ENCODE measurements at regions not wholly inside any gene's neighbourhood (a gene's known extent, or its start where the extent isn't known, plus 50 kb on each side); places are given as distances from the start of the nearest gene placed in this dataset.

DNA sequence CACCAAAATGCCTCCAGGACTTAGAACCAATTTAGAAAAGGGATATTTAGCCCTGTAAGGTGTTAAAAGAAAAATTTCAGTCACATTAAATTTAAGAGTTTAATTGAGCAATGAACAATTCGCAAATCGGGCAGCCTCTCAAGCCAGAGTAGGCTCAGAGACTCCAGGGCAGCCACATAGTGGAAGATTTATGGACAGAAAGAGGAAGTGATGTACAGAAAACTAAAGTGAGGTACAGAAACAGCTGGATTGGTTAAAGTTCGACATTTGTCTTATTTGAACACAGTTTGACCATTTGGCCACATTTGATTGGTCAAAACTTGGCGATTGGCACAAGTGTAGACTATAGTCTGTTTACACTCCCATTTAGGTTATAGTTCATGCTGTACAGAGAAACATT is 525.9 kb upstream of the ZNF608 start:
- H4K20me1 ChIP-seq (ENCODE audit: insufficient read depth, low read depth, low read length) = no peaks in the 10 kb centered on the region
- H3K9ac ChIP-seq (ENCODE audit: low read length) = no peak overlapping the region
- 0 out of 2 replicates have a peak, but pooled peaks cover 3% of the 10 kb centered on the region for H3K9me2 ChIP-seq (replicated peaks; ENCODE audit: insufficient read depth, low read length)
- H3K4me2 ChIP-seq (ENCODE audit: low read depth, low read length, poor library complexity, severe bottlenecking) = no peak overlapping the region
- no peak overlapping the region for H2AFZ ChIP-seq (ENCODE audit: low read length)
- H3K79me2 ChIP-seq (ENCODE audit: low read length) = no peaks in the 10 kb centered on the region
- no peak overlapping the region for H3K4me3 ChIP-seq (ENCODE audit: low read length)
- no peak overlapping the region for H3K27ac ChIP-seq (ENCODE audit: low read length)
- no peaks in the 10 kb centered on the region for H3K9me3 ChIP-seq (ENCODE audit: low read length)
- no peaks in the 10 kb centered on the region for H3K27me3 ChIP-seq (ENCODE audit: low read length)
- H3K4me1 ChIP-seq (ENCODE audit: low read length) = no peaks in the 10 kb centered on the region
- no peaks in the 10 kb centered on the region for H3K36me3 ChIP-seq (ENCODE audit: insufficient read depth, low read length)
- no peak for DNase-seq

GRCh38 chr5:125274211-125274610 is 527.8 kb upstream of the ZNF608 start:
- Histone ChIP-seq H4K20me1 (ENCODE audit: insufficient read depth, low read depth, low read length) (no peaks in the 10 kb centered on the region), H3K36me3 (ENCODE audit: insufficient read depth, low read length) (no peaks in the 10 kb centered on the region), H3K9me3 (ENCODE audit: low read length) (no peaks in the 10 kb centered on the region), H3K27me3 (ENCODE audit: low read length) (no peaks in the 10 kb centered on the region), H2AFZ (ENCODE audit: low read length) (no peak overlapping the region), H3K4me3 (ENCODE audit: low read length) (no peak overlapping the region), H3K9ac (ENCODE audit: low read length) (no peak overlapping the region), H3K4me1 (ENCODE audit: low read length) (no peaks in the 10 kb centered on the region), H3K27ac (ENCODE audit: low read length) (no peak overlapping the region), H3K4me2 (ENCODE audit: low read depth, low read length, poor library complexity, severe bottlenecking) (no peak overlapping the region), H3K9me2 (replicated peaks; ENCODE audit: insufficient read depth, low read length) (0 out of 2 replicates have a peak, but pooled peaks cover 3% of the 10 kb centered on the region), H3K79me2 (ENCODE audit: low read length) (no peaks in the 10 kb centered on the region)
- DNase-seq = no peak

DNA sequence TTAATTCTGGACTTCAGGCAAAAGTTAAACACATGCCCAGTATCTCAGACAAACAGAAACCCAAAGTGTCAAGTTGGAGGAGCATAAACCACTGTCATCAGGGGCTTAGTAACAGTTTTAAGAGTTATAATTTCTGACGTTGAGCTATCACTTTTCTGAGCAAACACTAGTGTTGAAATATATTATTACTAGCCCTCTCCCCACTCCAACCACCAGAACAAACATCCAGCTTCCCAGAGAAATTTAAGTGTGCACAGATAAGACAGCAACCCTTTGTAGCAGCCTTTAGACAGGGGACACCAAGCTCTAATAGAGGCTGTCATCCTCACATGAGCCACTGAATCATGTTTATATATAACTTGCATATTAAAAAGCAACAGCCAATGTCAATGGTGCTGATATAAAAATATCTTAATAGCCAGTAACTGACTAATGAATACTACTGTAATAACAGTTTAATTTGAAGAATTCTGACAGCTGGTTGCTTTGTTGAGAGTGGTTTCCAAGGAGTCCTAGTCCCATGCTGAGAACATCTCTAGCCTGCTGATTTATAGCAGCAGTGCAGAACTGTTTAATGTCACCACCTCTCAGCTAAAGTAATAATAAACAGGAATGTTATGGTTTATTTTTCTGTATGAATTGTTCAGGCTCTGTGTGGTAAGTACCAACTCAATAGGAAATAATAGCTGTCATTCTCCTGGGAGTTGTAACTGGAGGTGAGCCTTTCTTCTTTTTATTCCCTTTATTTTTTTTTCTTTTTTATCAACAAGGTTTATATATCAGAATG is 528.7 kb upstream of the ZNF608 start:
- Histone ChIP-seq H3K9ac (ENCODE audit: low read length) (no peak overlapping the region), H3K4me1 (ENCODE audit: low read length) (no peaks in the 10 kb centered on the region), H3K4me2 (ENCODE audit: low read depth, low read length, poor library complexity, severe bottlenecking) (no peak overlapping the region), H3K79me2 (ENCODE audit: low read length) (no peaks in the 10 kb centered on the region), H2AFZ (ENCODE audit: low read length) (no peak overlapping the region), H3K9me3 (ENCODE audit: low read length) (no peaks in the 10 kb centered on the region), H4K20me1 (ENCODE audit: insufficient read depth, low read depth, low read length) (no peaks in the 10 kb centered on the region), H3K27ac (ENCODE audit: low read length) (no peak overlapping the region), H3K36me3 (ENCODE audit: insufficient read depth, low read length) (no peaks in the 10 kb centered on the region), H3K4me3 (ENCODE audit: low read length) (no peak overlapping the region), H3K27me3 (ENCODE audit: low read length) (no peaks in the 10 kb centered on the region), H3K9me2 (replicated peaks; ENCODE audit: insufficient read depth, low read length) (0 out of 2 replicates have a peak, but pooled peaks cover 3% of the 10 kb centered on the region)
- no peak for DNase-seq

DNA sequence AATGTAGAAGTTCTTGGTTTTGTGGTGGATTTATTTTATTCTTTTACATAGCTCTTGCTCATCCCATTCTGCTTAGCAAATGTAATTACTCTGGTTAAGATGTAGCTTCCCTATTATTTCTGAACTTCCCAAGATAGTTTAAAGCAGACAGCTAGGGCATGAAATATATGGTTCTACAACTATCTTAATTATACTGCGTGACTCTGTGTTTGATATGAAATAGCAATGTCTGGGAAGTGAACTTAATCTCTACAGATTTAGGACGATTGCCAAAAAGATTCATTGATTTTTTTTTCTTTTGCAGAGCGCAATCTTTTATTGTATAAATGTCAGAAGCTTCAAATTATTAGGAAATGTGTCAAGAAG is 529.3 kb upstream of the ZNF608 start:
- no peak overlapping the region for H3K4me2 ChIP-seq (ENCODE audit: low read depth, low read length, poor library complexity, severe bottlenecking)
- H3K9me2 ChIP-seq (replicated peaks; ENCODE audit: insufficient read depth, low read length) = 0 out of 2 replicates have a peak, but pooled peaks cover 3% of the 10 kb centered on the region
- H3K79me2 ChIP-seq (ENCODE audit: low read length) = no peaks in the 10 kb centered on the region
- no peaks in the 10 kb centered on the region for H3K36me3 ChIP-seq (ENCODE audit: insufficient read depth, low read length)
- H2AFZ ChIP-seq (ENCODE audit: low read length) = no peak overlapping the region
- no peaks in the 10 kb centered on the region for H4K20me1 ChIP-seq (ENCODE audit: insufficient read depth, low read depth, low read length)
- DNase-seq = no peak
- no peak overlapping the region for H3K9ac ChIP-seq (ENCODE audit: low read length)
- H3K4me3 ChIP-seq (ENCODE audit: low read length) = no peak overlapping the region
- no peaks in the 10 kb centered on the region for H3K4me1 ChIP-seq (ENCODE audit: low read length)
- no peak overlapping the region for H3K27ac ChIP-seq (ENCODE audit: low read length)
- H3K9me3 ChIP-seq (ENCODE audit: low read length) = no peaks in the 10 kb centered on the region
- no peaks in the 10 kb centered on the region for H3K27me3 ChIP-seq (ENCODE audit: low read length)

DNA sequence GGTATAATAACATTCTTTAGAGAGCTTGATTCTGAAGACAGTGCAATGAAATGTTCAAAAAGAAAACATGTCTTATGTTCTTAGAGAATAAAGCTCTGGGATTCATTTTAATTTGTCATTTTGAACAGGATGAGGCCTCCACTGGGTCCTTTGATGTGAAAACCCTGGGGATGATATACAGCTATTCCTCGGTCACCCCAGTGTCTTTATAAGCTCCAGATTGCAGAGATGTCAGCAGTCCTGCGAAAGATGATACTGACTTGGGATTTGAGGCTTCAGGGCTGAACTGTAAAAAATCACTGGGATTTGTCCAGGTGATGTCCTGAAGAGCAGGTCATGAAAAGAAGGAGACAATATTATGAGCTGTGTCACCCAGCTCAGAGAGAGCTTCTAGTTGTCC is 529.7 kb upstream of the ZNF608 start:
- Histone ChIP-seq H3K27me3 (ENCODE audit: low read length) (no peaks in the 10 kb centered on the region), H3K9me2 (replicated peaks; ENCODE audit: insufficient read depth, low read length) (0 out of 2 replicates have a peak, but pooled peaks cover 3% of the 10 kb centered on the region), H3K79me2 (ENCODE audit: low read length) (no peaks in the 10 kb centered on the region)

GRCh38 chr5:125277494-125278154 is 531.2 kb upstream of the ZNF608 start:
- DNase-seq = no peak
- Histone ChIP-seq H4K20me1 (ENCODE audit: insufficient read depth, low read depth, low read length) (no peaks in the 10 kb centered on the region), H3K79me2 (ENCODE audit: low read length) (no peaks in the 10 kb centered on the region), H3K27me3 (ENCODE audit: low read length) (no peaks in the 10 kb centered on the region), H3K9ac (ENCODE audit: low read length) (no peak overlapping the region), H3K4me2 (ENCODE audit: low read depth, low read length, poor library complexity, severe bottlenecking) (no peak overlapping the region), H3K9me2 (replicated peaks; ENCODE audit: insufficient read depth, low read length) (0 out of 2 replicates have a peak, but pooled peaks cover under 1% of the 10 kb centered on the region), H2AFZ (ENCODE audit: low read length) (no peak overlapping the region), H3K4me3 (ENCODE audit: low read length) (no peak overlapping the region), H3K36me3 (ENCODE audit: insufficient read depth, low read length) (no peaks in the 10 kb centered on the region), H3K9me3 (ENCODE audit: low read length) (no peaks in the 10 kb centered on the region), H3K27ac (ENCODE audit: low read length) (no peak overlapping the region), H3K4me1 (ENCODE audit: low read length) (no peaks in the 10 kb centered on the region)

More for the DNA sequence above, 529.7 kb upstream of the ZNF608 start:
- no peaks in the 10 kb centered on the region for H3K4me1 ChIP-seq (ENCODE audit: low read length)
- H3K36me3 ChIP-seq (ENCODE audit: insufficient read depth, low read length) = no peaks in the 10 kb centered on the region
- no peaks in the 10 kb centered on the region for H4K20me1 ChIP-seq (ENCODE audit: insufficient read depth, low read depth, low read length)
- no peaks in the 10 kb centered on the region for H3K9me3 ChIP-seq (ENCODE audit: low read length)
- no peak overlapping the region for H3K4me3 ChIP-seq (ENCODE audit: low read length)
- no peak overlapping the region for H3K9ac ChIP-seq (ENCODE audit: low read length)
- no peak for DNase-seq
- no peak overlapping the region for H3K4me2 ChIP-seq (ENCODE audit: low read depth, low read length, poor library complexity, severe bottlenecking)
- no peak overlapping the region for H2AFZ ChIP-seq (ENCODE audit: low read length)
- no peak overlapping the region for H3K27ac ChIP-seq (ENCODE audit: low read length)

DNA sequence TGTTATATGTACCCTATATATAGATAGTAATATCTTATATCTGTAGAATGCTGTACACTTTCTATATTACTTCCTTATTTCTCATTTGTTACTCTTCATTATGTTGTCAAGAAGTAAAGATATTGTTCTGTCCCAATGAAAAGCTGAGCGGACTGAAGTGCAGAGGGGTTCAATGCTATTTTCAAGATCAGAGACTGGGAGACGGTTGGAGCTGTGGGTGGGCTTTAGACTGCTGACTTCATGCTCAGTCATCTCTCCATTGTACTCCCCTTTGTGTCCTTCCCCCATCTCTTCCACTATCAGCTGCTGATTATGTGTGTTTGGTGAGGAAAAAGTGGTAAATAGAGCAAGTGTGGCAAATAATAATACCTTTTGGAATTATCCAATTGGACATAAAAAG is 532.3 kb upstream of the ZNF608 start:
- Histone ChIP-seq H3K36me3 (ENCODE audit: insufficient read depth, low read length) (no peaks in the 10 kb centered on the region), H3K9me2 (replicated peaks; ENCODE audit: insufficient read depth, low read length) (no peaks in the 10 kb centered on the region), H4K20me1 (ENCODE audit: insufficient read depth, low read depth, low read length) (no peaks in the 10 kb centered on the region), H3K4me2 (ENCODE audit: low read depth, low read length, poor library complexity, severe bottlenecking) (no peak overlapping the region), H3K4me1 (ENCODE audit: low read length) (no peaks in the 10 kb centered on the region), H2AFZ (ENCODE audit: low read length) (no peak overlapping the region), H3K27me3 (ENCODE audit: low read length) (no peaks in the 10 kb centered on the region), H3K79me2 (ENCODE audit: low read length) (no peaks in the 10 kb centered on the region), H3K27ac (ENCODE audit: low read length) (no peak overlapping the region), H3K9me3 (ENCODE audit: low read length) (no peaks in the 10 kb centered on the region), H3K4me3 (ENCODE audit: low read length) (no peak overlapping the region), H3K9ac (ENCODE audit: low read length) (no peak overlapping the region)
- DNase-seq = no peak

DNA sequence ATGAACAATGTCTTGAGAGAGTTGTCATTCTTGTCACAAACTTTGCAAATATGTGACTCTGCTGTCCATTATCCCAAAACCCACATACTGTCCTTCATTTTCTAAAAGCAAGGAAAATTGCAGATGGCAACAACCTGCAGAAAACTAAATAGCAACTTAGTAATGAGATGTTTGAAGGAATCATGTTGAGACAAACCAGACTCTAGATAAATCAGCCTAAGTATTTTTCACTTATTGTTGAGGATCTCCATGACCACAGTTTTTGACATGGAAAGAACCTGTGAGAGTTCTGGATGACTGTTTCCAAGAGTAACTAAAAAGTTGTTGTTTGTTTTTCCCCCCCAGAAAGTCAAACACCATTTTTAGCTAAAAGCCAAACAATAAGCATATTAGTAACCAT is 535.2 kb upstream of the ZNF608 start:
- H3K9me2 ChIP-seq (replicated peaks; ENCODE audit: insufficient read depth, low read length) = 0 out of 2 replicates have a peak, but pooled peaks cover 7% of the 10 kb centered on the region
- no peaks in the 10 kb centered on the region for H3K9me3 ChIP-seq (ENCODE audit: low read length)
- no peak overlapping the region for H3K27ac ChIP-seq (ENCODE audit: low read length)
- H3K4me1 ChIP-seq (ENCODE audit: low read length) = no peaks in the 10 kb centered on the region
- no peaks in the 10 kb centered on the region for H3K79me2 ChIP-seq (ENCODE audit: low read length)
- H4K20me1 ChIP-seq (ENCODE audit: insufficient read depth, low read depth, low read length) = no peaks in the 10 kb centered on the region
- H3K4me2 ChIP-seq (ENCODE audit: low read depth, low read length, poor library complexity, severe bottlenecking) = no peak overlapping the region
- no peak for DNase-seq
- H2AFZ ChIP-seq (ENCODE audit: low read length) = no peak overlapping the region
- no peak overlapping the region for H3K4me3 ChIP-seq (ENCODE audit: low read length)
- H3K36me3 ChIP-seq (ENCODE audit: insufficient read depth, low read length) = no peaks in the 10 kb centered on the region
- H3K9ac ChIP-seq (ENCODE audit: low read length) = no peak overlapping the region
- H3K27me3 ChIP-seq (ENCODE audit: low read length) = no peaks in the 10 kb centered on the region

Data from Karpas-422 (cell line).